GM23338 (cell line): ENCODE measurements at regions not wholly inside any gene's neighbourhood (a gene's known extent, or its start where the extent isn't known, plus 50 kb on each side); places are given as distances from the start of the nearest gene placed in this dataset.

Experiments
- ATAC-seq: fragments of 200-7000 bp; cut with Tn5 transposase; 3 replicates; pipeline ENCODE4 v1.9.1; 2020
- DNase-seq: peaks from one replicate; pipeline ENCODE4 v3.0.0-alpha.2; 2015; ENCODE audit warnings: low spot score
- H2AFZ ChIP-seq: fragments of 200-600 bp; sonication (generic); 2 replicates; pipeline ENCODE4 v1.8.0; 2016; ENCODE audit warnings: antibody characterized with exemption, mild to moderate bottlenecking, moderate library complexity
- H3F3A ChIP-seq: fragments of 200-600 bp; sonication (generic); replicated peaks from 2 replicates; pipeline ENCODE4 v1.8.0; 2017; ENCODE audit warnings: antibody characterized with exemption, mixed run types, low read depth
- H3K27ac ChIP-seq: fragments of 200-600 bp; sonication (generic); 2 replicates; pipeline ENCODE4 v1.6.1; 2016; ENCODE audit warnings: low read depth
- H3K27me3 ChIP-seq: fragments of 200-600 bp; sonication (generic); 2 replicates; pipeline ENCODE4 v1.8.0; 2016; ENCODE audit warnings: mild to moderate bottlenecking, mixed run types, moderate library complexity; ENCODE audit not compliant: insufficient read depth
- H3K36me3 ChIP-seq: fragments of 200-600 bp; sonication (generic); 2 replicates; pipeline ENCODE4 v1.8.0; 2016; ENCODE audit warnings: mild to moderate bottlenecking; ENCODE audit not compliant: insufficient read depth
- H3K4me1 ChIP-seq: fragments of 200-600 bp; sonication (generic); 2 replicates; pipeline ENCODE4 v1.8.0; 2016; ENCODE audit warnings: mild to moderate bottlenecking, moderate library complexity; ENCODE audit not compliant: insufficient read depth
- H3K4me2 ChIP-seq: fragments of 200-600 bp; sonication (generic); 2 replicates; pipeline ENCODE4 v1.7.1; 2017; ENCODE audit warnings: mixed run types
- H3K4me3 ChIP-seq: fragments of 200-600 bp; sonication (generic); 2 replicates; pipeline ENCODE4 v1.6.1; 2016; ENCODE audit warnings: mixed run types
- H3K79me2 ChIP-seq: fragments of 200-600 bp; sonication (generic); replicated peaks from 2 replicates; pipeline ENCODE4 v1.8.0; 2017; ENCODE audit warnings: mild to moderate bottlenecking; ENCODE audit not compliant: insufficient read depth
- H3K9me2 ChIP-seq: fragments of 200-600 bp; sonication (generic); 2 replicates; pipeline ENCODE4 v1.8.0; 2017; ENCODE audit not compliant: insufficient read depth
- H4K20me1 ChIP-seq: fragments of 200-600 bp; sonication (generic); replicated peaks from 2 replicates; pipeline ENCODE4 v1.8.0; 2017; ENCODE audit warnings: mild to moderate bottlenecking; ENCODE audit not compliant: insufficient read depth
- H3K27ac Mint-ChIP-seq: 2 replicates; pipeline ENCODE4 v1.8.0; 2020; ENCODE audit warnings: inconsistent platforms, mild to moderate bottlenecking, moderate library complexity, mixed read lengths
- H3K27me3 Mint-ChIP-seq: 3 replicates; pipeline ENCODE4 v1.8.0; 2022; ENCODE audit warnings: low read depth, mild to moderate bottlenecking, moderate library complexity, mixed read lengths, inconsistent platforms; ENCODE audit not compliant: insufficient read depth, poor library complexity
- H3K36me3 Mint-ChIP-seq: 3 replicates; pipeline ENCODE4 v1.8.0; 2021; ENCODE audit warnings: low read depth, mild to moderate bottlenecking, inconsistent platforms, moderate library complexity, mixed read lengths
- H3K4me1 Mint-ChIP-seq: 3 replicates; pipeline ENCODE4 v1.8.0; 2020; ENCODE audit warnings: mild to moderate bottlenecking, inconsistent platforms, mixed read lengths
- H3K4me3 Mint-ChIP-seq: 3 replicates; pipeline ENCODE4 v1.8.0; 2021; ENCODE audit warnings: moderate library complexity, mild to moderate bottlenecking, inconsistent platforms, mixed read lengths
- H3K9me3 Mint-ChIP-seq: 3 replicates; pipeline ENCODE4 v1.8.0; 2020; ENCODE audit warnings: moderate library complexity, mild to moderate bottlenecking, inconsistent platforms, mixed read lengths
- CREB1 ChIP-seq: fragments of 250-450 bp; sonication (Bioruptor Pico); IDR thresholded peaks from 2 replicates; pipeline ENCODE4 v1.5.0; 2020; ENCODE audit warnings: low read depth, mild to moderate bottlenecking, moderate library complexity
- EZH2 ChIP-seq: fragments of 200-600 bp; sonication (generic); IDR thresholded peaks from one replicate; pipeline ENCODE4 v1.8.0; 2017; ENCODE audit warnings: antibody characterized with exemption, mild to moderate bottlenecking, low read depth; ENCODE audit not compliant: unreplicated experiment
- JUNB ChIP-seq: IDR thresholded peaks from one replicate; pipeline ENCODE4 v1.6.1; 2016; ENCODE audit warnings: antibody characterized with exemption; ENCODE audit not compliant: unreplicated experiment
- NANOG ChIP-seq: IDR thresholded peaks from 2 replicates; pipeline ENCODE4 v1.6.1; 2016; ENCODE audit warnings: antibody characterized with exemption, borderline replicate concordance
- POLR2AphosphoS5 ChIP-seq: IDR thresholded peaks from 2 replicates; pipeline ENCODE4 v1.6.1; 2016; ENCODE audit warnings: antibody characterized with exemption, low read depth
- REST ChIP-seq: IDR thresholded peaks from one replicate; pipeline ENCODE4 v1.6.1; 2018; ENCODE audit warnings: antibody characterized with exemption; ENCODE audit not compliant: unreplicated experiment
- ZNF114 ChIP-seq: fragments of 250-450 bp; sonication (Bioruptor Pico); IDR thresholded peaks from 2 replicates; pipeline ENCODE4 v1.5.0; 2020; ENCODE audit warnings: mild to moderate bottlenecking, moderate library complexity
- ZNF462 ChIP-seq: fragments of 250-450 bp; sonication (Bioruptor Pico); IDR thresholded peaks from 2 replicates; pipeline ENCODE4 v1.5.0; 2020; ENCODE audit warnings: mild to moderate bottlenecking, moderate library complexity
- TF ChIP-seq, protein P1 (sequence below), 2 experiments: fragments of 200-600 bp in 1 of 2; sonication (generic) in 1 of 2; conservative IDR thresholded peaks; 2 replicates each; pipeline versions ENCODE4 v1.5.1 to v1.6.1; 2016 to 2017; ENCODE audit warnings: antibody characterized with exemption in 2 of 2, low read depth in 2 of 2, mild to moderate bottlenecking in 2 of 2, moderate library complexity in 1 of 2
- TF ChIP-seq, protein P2 (sequence below): IDR thresholded peaks from 2 replicates; pipeline ENCODE4 v1.6.1; 2016; ENCODE audit warnings: antibody characterized with exemption

DNA sequence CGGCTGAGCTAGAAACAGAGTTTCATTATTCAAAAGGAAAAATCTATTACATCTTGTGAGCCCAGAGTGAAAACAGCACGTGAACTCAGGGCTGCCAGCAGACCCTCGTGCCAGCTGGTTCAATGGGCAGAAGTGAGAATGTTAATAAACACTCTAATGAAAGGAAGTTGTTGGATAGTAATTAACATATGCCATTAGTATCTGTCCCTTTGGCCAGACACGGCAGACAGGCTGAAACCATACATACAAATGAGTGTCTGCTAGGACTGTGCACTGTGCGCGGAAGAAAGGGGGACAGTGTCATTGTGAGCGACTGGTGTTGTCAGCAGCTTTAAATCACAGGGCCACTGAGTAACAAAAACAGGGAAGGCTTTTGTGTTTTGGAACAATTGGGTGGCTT lies 121.9 kb upstream of the TSC22D1 start:
- Histone ChIP-seq H3K4me1 (no peaks in the 10 kb centered on the region), H3K79me2 (no peaks in the 10 kb centered on the region), H3K27me3 (no peaks in the 10 kb centered on the region), H3K36me3 (no peaks in the 10 kb centered on the region; the same call in 1 of the 2 replicates), H3F3A (no peaks in the 10 kb centered on the region), H2AFZ (no peak overlapping the region), H4K20me1 (no peaks in the 10 kb centered on the region), H3K9me2 (peaks cover 9% of the 10 kb centered on the region), H3K27ac (no peak overlapping the region), H3K4me3 (no peak overlapping the region), H3K4me2 (no peak overlapping the region)
- DNase-seq, result no peak
- H3K4me1 Mint-ChIP-seq, result no peaks in the 10 kb centered on the region
- TF ChIP-seq, protein P1, sequence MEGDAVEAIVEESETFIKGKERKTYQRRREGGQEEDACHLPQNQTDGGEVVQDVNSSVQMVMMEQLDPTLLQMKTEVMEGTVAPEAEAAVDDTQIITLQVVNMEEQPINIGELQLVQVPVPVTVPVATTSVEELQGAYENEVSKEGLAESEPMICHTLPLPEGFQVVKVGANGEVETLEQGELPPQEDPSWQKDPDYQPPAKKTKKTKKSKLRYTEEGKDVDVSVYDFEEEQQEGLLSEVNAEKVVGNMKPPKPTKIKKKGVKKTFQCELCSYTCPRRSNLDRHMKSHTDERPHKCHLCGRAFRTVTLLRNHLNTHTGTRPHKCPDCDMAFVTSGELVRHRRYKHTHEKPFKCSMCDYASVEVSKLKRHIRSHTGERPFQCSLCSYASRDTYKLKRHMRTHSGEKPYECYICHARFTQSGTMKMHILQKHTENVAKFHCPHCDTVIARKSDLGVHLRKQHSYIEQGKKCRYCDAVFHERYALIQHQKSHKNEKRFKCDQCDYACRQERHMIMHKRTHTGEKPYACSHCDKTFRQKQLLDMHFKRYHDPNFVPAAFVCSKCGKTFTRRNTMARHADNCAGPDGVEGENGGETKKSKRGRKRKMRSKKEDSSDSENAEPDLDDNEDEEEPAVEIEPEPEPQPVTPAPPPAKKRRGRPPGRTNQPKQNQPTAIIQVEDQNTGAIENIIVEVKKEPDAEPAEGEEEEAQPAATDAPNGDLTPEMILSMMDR (conservative IDR thresholded peaks at IDR 0.05; ENCODE audit: low read depth in 2 of 2), result no peak
- no peak for TF ChIP-seq JUNB
- no peak for TF ChIP-seq CREB1
- TF ChIP-seq REST, result no peak
- no peak for TF ChIP-seq ZNF114
- no peak for TF ChIP-seq POLR2AphosphoS5
- TF ChIP-seq ZNF462 (CRISPR knock-in tag), result no peak
- TF ChIP-seq NANOG, result no peak
- TF ChIP-seq, protein P2, sequence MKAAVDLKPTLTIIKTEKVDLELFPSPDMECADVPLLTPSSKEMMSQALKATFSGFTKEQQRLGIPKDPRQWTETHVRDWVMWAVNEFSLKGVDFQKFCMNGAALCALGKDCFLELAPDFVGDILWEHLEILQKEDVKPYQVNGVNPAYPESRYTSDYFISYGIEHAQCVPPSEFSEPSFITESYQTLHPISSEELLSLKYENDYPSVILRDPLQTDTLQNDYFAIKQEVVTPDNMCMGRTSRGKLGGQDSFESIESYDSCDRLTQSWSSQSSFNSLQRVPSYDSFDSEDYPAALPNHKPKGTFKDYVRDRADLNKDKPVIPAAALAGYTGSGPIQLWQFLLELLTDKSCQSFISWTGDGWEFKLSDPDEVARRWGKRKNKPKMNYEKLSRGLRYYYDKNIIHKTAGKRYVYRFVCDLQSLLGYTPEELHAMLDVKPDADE, result no peak
- TF ChIP-seq EZH2, result no peak
- no peaks in the 10 kb centered on the region for H3K9me3 Mint-ChIP-seq
- ATAC-seq, result no peak
- H3K4me3 Mint-ChIP-seq, result no peak overlapping the region
- no peaks in the 10 kb centered on the region for H3K36me3 Mint-ChIP-seq
- no peak overlapping the region for H3K27ac Mint-ChIP-seq
- peaks cover 3% of the 10 kb centered on the region for H3K27me3 Mint-ChIP-seq
